ENCODE measurements at regions not wholly inside any gene's neighbourhood (a gene's known extent, or its start where the extent isn't known, plus 50 kb on each side); places are given as distances from the start of the nearest gene placed in this dataset.

DNA sequence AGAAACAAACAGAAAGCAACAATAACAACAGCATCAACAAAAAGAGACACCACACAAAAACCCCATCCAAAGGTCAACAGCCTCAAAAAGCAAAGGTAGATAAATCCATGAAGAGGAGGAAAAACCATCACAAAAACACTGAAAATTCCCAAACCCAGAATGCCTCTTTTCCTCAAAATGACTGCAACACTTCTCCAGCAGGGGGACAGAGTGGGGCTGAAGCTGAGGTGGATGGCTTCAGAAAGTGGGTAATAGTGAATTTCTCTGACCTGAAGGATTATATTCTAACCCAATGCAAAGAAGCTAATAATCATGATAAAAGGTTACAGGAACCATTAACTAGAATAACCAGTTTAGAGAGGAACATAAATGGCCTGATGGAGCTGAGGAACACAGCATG is 888.2 kb downstream of the RAB28 start:
- no peaks in the 10 kb centered on the region for H3K27me3 ChIP-seq (ENCODE audit: insufficient read depth, poor library complexity, severe bottlenecking)
- ATAC-seq (ENCODE audit: low read depth) (no peak), DNase-seq (ENCODE audit: low spot score) (no peak)
- H3K27ac ChIP-seq (ENCODE audit: poor library complexity, severe bottlenecking) = no peak overlapping the region
- H3K9me3 ChIP-seq (ENCODE audit: severe bottlenecking) = no peaks in the 10 kb centered on the region
- TF ChIP-seq, protein P1, sequence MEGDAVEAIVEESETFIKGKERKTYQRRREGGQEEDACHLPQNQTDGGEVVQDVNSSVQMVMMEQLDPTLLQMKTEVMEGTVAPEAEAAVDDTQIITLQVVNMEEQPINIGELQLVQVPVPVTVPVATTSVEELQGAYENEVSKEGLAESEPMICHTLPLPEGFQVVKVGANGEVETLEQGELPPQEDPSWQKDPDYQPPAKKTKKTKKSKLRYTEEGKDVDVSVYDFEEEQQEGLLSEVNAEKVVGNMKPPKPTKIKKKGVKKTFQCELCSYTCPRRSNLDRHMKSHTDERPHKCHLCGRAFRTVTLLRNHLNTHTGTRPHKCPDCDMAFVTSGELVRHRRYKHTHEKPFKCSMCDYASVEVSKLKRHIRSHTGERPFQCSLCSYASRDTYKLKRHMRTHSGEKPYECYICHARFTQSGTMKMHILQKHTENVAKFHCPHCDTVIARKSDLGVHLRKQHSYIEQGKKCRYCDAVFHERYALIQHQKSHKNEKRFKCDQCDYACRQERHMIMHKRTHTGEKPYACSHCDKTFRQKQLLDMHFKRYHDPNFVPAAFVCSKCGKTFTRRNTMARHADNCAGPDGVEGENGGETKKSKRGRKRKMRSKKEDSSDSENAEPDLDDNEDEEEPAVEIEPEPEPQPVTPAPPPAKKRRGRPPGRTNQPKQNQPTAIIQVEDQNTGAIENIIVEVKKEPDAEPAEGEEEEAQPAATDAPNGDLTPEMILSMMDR (IDR thresholded peaks at IDR 0.05; ENCODE audit: poor library complexity, severe bottlenecking) = no peak
- no peaks in the 10 kb centered on the region for H3K4me1 ChIP-seq (ENCODE audit: insufficient read depth, poor library complexity, severe bottlenecking)
- no peaks in the 10 kb centered on the region for H3K36me3 ChIP-seq (ENCODE audit: low read depth)
- H3K4me3 ChIP-seq (ENCODE audit: severe bottlenecking) = no peak overlapping the region

GRCh38 chr4:12595489-12595888 is 888.7 kb downstream of the RAB28 start:
- no peak for ATAC-seq (ENCODE audit: low read depth)
- TF ChIP-seq, protein P1 (IDR thresholded peaks at IDR 0.05; ENCODE audit: poor library complexity, severe bottlenecking) = no peak
- H3K4me1 ChIP-seq (ENCODE audit: insufficient read depth, poor library complexity, severe bottlenecking) = no peaks in the 10 kb centered on the region
- no peaks in the 10 kb centered on the region for H3K9me3 ChIP-seq (ENCODE audit: severe bottlenecking)
- H3K27me3 ChIP-seq (ENCODE audit: insufficient read depth, poor library complexity, severe bottlenecking) = no peaks in the 10 kb centered on the region
- no peak overlapping the region for H3K27ac ChIP-seq (ENCODE audit: poor library complexity, severe bottlenecking)
- DNase-seq (ENCODE audit: low spot score) = no peak
- no peaks in the 10 kb centered on the region for H3K36me3 ChIP-seq (ENCODE audit: low read depth)
- H3K4me3 ChIP-seq (ENCODE audit: severe bottlenecking) = no peak overlapping the region

GRCh38 chr4:12588582-12588981 is 895.6 kb downstream of the RAB28 start:
- ATAC-seq (ENCODE audit: low read depth) (no peak), DNase-seq (ENCODE audit: low spot score) (no peak)
- H3K9me3 ChIP-seq (ENCODE audit: severe bottlenecking) = no peaks in the 10 kb centered on the region
- TF ChIP-seq, protein P1 (IDR thresholded peaks at IDR 0.05; ENCODE audit: poor library complexity, severe bottlenecking) = no peak
- no peak overlapping the region for H3K4me3 ChIP-seq (ENCODE audit: severe bottlenecking)
- H3K36me3 ChIP-seq (ENCODE audit: low read depth) = no peaks in the 10 kb centered on the region
- no peaks in the 10 kb centered on the region for H3K27me3 ChIP-seq (ENCODE audit: insufficient read depth, poor library complexity, severe bottlenecking)
- H3K27ac ChIP-seq (ENCODE audit: poor library complexity, severe bottlenecking) = no peak overlapping the region
- no peaks in the 10 kb centered on the region for H3K4me1 ChIP-seq (ENCODE audit: insufficient read depth, poor library complexity, severe bottlenecking)

DNA sequence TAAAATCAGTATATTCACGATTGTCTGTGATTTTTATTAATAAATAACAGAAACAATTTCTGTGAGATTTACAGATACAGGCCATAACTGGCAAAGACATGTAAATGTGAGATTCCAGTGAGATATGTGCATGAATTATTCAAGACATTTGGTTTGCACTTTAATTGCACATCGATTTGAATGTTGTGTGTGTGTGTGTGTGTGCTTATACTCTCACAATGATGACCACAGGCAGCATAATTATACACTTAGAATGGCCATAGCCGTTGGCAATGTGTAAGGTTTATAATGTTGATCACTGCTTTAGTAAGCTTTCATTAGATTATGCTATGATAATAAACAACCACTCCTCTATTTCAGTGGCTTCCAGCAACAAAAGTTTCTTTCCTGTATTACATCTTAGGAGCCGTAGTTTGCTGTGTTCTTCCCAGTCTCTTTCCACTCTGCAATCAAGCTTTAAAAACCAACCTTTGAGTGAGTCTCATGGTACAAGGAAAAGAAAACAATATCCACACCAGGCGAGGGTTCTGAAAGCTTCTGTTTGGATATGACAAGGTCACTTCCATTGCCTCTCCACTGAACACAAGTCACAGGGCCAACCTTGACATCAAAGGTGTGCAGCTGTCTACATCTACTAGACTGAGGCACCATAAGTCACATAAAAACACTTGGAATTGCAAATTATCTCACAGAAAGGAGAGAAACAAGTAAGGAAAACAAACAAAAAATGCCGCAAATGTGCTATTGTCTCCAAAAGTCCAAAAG is 897.7 kb downstream of the RAB28 start:
- ATAC-seq (ENCODE audit: low read depth) (no peak), DNase-seq (ENCODE audit: low spot score) (no peak)
- no peak overlapping the region for H3K27ac ChIP-seq (ENCODE audit: poor library complexity, severe bottlenecking)
- no peaks in the 10 kb centered on the region for H3K4me1 ChIP-seq (ENCODE audit: insufficient read depth, poor library complexity, severe bottlenecking)
- no peaks in the 10 kb centered on the region for H3K36me3 ChIP-seq (ENCODE audit: low read depth)
- no peaks in the 10 kb centered on the region for H3K27me3 ChIP-seq (ENCODE audit: insufficient read depth, poor library complexity, severe bottlenecking)
- TF ChIP-seq, protein P1 (IDR thresholded peaks at IDR 0.05; ENCODE audit: poor library complexity, severe bottlenecking) = no peak
- H3K9me3 ChIP-seq (ENCODE audit: severe bottlenecking) = no peaks in the 10 kb centered on the region
- no peak overlapping the region for H3K4me3 ChIP-seq (ENCODE audit: severe bottlenecking)

Measured in RWPE2 (cell line).